HG02885 (cell line): ENCODE measurements at regions not wholly inside any gene's neighbourhood (a gene's known extent, or its start where the extent isn't known, plus 50 kb on each side); places are given as distances from the start of the nearest gene placed in this dataset.
"Not testable (repeated sequence)": the region's sequence is repeated elsewhere in the genome, so short reads cannot be mapped to it uniquely, and the experiment has no call there.

Experiments
- ATAC-seq: cut with Tn5 transposase; IDR thresholded peaks from one replicate; pipeline ENCODE4 v1.9.1; 2021; ENCODE audit warnings: mild to moderate bottlenecking; ENCODE audit not compliant: unreplicated experiment, poor library complexity

- ATAC-seq, result no peak
Measured at GRCh38 chr4:127244515-127244914, 388.2 kb upstream of the INTU start.

DNA sequence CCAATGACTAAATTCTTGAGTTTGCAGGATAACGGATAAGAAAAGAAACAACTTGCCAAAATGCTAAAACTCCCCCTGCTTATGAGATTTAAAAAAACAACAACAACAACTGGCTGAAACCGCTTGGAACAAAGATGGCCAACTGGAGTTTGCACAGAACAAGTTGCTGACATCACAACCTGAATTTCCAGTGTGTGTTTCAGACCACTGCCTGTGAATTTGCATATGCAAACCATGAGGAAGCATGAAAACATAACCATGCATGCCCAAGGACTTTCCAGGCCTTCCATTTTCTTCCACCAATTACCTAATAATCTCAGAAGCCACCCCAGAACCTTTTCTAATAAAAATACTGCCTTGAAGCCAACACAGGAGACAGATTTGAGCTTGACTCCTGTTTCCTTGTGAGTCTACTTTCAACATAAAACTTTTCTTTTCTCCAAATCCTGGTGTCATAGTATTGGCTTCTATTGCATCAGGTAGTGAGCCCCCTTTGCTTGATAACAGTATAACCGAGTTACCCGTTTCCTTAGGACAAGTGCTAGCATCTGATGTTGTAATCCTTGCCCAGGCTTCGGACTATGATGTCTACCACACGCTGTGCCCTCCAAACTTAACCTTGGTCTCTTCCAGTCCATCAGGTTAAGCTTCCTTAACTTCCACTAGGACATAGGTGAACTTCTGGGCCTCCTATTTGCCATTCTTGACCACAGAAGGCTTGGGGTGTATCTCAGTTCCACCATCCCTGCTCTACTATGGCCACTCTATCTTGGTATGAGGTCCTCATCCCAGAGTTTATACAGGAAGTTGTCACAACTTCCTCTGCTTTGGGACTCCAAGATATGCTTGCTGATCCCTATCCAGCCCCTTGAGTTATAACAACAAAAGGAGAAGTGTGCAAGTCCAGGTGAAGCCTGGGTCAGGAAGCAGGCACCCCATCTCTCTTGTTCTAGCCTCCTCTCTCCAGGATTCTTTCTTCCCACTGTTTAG is 385.5 kb upstream of the INTU start:
- ATAC-seq, result no peak

- no peak for ATAC-seq
Measured at GRCh38 chr4:127249066-127249766, 383.5 kb upstream of the INTU start.

- ATAC-seq, result no peak
Measured at GRCh38 chr4:127249767-127250108, 383.0 kb upstream of the INTU start.

DNA sequence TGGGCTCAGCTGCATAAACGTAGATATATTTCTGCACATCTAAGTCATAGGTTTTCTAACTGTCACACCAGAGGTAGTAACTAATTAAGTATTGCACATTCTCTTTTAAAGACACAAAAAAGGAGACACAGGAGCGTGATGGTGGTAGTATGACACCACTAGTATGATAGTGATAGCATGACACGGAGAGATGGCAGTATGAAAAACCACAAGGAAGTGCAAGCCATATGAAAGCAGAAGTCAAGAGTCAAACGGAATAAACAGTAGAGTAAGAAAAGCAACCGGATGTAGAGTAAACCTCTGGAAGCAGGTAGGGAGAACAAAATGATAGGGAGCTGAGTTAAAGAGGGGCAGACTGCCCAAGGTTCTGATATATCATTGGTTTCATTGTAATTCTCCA is 382.2 kb upstream of the INTU start:
- ATAC-seq, result peak; percentile 63

DNA sequence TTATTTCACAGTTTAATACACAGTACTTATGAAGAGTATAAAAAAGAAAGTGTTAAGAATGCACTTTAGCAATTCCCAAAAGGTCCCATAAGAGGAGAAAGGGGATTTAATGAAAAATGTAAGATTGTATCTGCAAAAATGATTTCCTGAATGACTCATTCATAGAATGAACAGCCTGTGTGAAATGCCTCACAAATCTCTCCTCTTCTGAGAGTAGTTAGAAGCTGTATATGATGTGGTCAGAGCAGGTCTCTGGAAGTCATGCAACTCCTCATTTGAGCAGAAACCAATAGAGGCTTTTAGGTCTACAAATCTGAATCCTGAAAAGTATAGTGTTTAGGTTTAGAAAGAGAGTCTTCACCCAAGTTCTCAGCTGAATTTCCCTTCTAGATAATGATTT is 381.3 kb upstream of the INTU start:
- peak; percentile 81 for ATAC-seq

- ATAC-seq, result no peak
Measured at GRCh38 chr4:127256500-127256899, 376.3 kb upstream of the INTU start.

DNA sequence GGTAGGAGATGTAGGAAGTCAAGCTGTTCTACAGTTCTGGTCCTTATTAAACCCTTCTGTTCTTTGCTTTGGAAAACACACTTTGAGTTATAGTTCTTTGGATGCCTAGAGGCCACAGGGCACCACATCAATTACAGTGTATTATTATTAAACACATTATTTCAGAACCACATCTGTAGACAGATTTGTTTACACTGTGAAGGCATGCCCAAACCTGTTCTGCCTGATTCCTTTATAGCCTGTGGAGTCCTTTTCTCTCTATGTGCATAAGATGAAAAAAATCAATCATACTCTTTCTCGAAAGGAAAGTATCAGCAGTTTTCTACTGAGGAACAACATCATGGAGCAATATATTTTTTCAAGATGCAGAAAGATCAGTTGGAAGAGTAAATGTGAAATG is 371.3 kb upstream of the INTU start:
- no peak for ATAC-seq

DNA sequence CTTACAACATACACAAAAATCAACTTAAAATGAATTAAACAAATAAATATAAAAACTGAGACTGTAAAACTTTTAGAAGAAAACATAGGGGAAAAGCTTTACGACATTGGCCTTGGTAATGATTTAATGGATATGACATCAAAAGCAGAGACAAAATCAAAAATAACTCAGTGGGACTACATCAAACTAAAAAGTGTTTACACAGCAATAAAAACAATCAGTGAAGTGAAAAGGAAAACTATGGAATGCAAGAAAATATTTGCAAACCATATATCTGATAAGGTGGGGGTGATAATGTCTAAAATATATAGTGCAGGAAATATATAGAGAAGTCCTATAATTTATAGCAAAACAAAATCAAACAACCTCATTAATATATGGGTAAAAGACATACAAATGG is 364.4 kb upstream of the INTU start:
- no peak for ATAC-seq

- not testable (repeated sequence) for ATAC-seq
Measured at GRCh38 chr4:127277023-127277422, 355.7 kb upstream of the INTU start.

DNA sequence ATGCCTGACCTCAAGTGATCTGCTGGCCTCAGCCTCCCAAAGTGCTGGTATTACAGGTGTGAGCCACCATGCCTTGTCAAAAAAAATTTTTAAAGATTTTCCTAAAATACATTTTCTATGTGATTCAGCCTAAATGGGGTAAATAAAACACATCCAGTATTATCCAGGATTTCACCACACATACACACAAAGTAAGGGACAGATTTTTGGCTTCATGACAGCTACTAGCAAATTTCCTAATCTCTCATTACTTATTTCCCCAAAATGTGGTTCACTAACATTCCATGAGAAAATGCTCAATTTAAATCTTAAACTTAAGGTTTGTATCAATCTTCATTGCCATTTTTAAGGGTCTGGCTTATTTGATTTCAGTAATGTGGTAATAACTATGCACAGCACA is 348.5 kb upstream of the INTU start:
- ATAC-seq, result no peak

- ATAC-seq, result no peak
Measured at GRCh38 chr4:127291316-127291715, 341.4 kb upstream of the INTU start.

- ATAC-seq, result no peak
Measured at GRCh38 chr4:127293496-127293895, 339.3 kb upstream of the INTU start.

DNA sequence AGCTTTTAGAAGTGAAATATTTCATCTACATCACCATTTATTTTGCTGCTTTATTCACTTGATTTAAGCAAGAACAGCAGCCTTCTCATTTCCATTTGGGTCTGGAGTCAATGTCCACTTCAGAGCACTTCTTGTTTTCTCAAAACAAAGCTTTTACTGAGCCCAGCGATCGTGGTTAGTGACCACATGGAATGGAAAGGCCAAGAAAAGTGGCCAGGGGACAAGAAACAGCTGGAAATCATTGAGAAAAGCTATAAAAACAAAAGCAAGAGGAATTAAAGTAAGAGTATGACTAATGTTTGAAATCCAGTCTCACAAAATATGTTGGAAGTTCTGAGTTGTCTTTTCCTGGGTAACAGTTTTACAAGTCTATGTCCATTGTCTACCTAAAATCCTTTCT is 328.4 kb upstream of the INTU start:
- ATAC-seq, result no peak

DNA sequence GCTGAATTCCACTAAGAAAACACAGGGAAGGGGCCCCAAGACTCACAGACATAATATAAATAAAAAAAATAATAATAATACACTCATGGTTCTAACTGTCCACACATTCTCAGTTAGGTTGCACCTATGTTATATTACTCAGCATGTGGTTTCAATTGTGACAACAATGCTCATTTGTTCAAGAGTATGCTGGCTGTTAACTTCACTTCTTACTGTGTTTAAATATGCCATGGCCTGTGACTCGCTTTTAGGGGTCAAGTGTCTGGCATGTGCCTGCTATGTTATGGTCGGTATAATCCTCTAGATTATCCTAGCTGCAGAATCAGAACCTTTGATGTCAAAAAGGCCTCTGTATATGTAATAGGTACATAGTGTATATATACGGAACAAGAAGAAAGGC is 324.8 kb upstream of the INTU start:
- no peak for ATAC-seq

DNA sequence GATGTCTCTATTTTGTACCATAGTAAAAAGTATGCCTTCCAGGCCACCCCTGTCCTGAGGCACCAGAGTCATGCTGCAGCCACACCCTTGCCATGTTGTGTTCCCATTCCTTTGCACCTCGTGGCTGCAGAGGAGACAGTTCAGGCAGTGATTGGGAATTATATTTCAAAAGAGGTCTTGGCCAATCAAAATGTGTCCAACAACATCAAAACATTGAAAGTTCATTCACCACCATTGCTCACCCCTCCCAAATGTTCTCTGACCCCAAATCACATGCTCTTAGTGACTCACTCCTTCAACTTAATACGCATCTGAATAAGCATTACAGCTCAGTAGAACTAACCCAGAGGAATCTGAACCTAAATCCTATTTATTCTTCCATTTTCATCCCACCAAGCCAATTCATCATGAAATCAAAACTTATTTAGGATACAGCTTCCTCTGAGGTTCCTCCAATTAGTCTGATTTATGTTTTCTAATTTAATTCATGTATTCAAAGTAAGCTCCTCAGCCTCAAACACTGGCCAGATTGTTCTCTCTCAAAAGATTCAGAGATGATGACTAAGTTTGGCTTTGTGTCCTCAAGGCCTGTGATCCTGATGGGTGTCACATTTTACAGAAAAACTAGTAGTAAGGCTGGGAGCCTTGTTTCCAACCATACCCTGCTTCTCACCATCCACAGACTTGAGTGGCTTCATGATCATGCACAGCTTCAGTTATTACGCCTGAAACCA is 323.2 kb upstream of the INTU start:
- ATAC-seq, result no peak

GRCh38 chr4:127311371-127311770 is 321.4 kb upstream of the INTU start:
- ATAC-seq, result no peak

DNA sequence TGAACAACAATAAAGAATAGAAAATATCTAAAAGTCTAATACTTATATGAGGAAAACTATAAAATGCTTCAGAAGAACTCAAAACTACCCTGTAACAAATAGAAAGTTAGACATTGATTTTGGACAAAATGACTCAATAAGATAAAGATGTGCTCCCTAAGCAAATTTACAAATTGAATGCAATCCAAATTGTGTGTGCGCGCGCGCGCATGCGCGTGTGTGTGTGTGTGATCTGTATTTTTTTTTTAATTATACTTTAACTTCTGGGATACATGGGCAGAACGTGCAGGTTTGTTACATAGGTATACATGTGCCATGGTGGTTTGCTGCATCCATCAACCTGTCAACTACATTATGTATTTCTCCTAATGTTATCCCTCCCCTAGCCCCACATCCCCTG is 320.8 kb upstream of the INTU start:
- ATAC-seq, result no peak

- ATAC-seq, result no peak
Measured at GRCh38 chr4:127313767-127314166, 319.0 kb upstream of the INTU start.

GRCh38 chr4:127327491-127327890 is 305.3 kb upstream of the INTU start:
- ATAC-seq, result no peak

- ATAC-seq, result no peak
Measured at GRCh38 chr4:127335073-127335620, 297.6 kb upstream of the INTU start.
